ENCODE measurements at regions not wholly inside any gene's neighbourhood (a gene's known extent, or its start where the extent isn't known, plus 50 kb on each side); places are given as distances from the start of the nearest gene placed in this dataset.

GRCh38 chr5:124648902-124649467 lies 97.5 kb downstream of the ZNF608 start:
- TF ChIP-seq GATA2 (IDR thresholded peaks at IDR 0.05; ENCODE audit: low read depth, low read length) (peak; percentile 28; the same call in 1 of the 2 replicates), GATA3 (IDR thresholded peaks at IDR 0.05; ENCODE audit: low read depth, low read length) (no peak)

All from SH-SY5Y (cell line).